Activated T-cell treated with anti-CD3 and anti-CD28 coated beads for 48 hours (primary cell): ENCODE measurements at regions not wholly inside any gene's neighbourhood (a gene's known extent, or its start where the extent isn't known, plus 50 kb on each side); places are given as distances from the start of the nearest gene placed in this dataset.

ENCODE experiments used
- DNase-seq: peaks from one replicate; pipeline ENCODE4 v3.0.0-alpha.2; 2020; ENCODE audit warnings: low read depth

DNA sequence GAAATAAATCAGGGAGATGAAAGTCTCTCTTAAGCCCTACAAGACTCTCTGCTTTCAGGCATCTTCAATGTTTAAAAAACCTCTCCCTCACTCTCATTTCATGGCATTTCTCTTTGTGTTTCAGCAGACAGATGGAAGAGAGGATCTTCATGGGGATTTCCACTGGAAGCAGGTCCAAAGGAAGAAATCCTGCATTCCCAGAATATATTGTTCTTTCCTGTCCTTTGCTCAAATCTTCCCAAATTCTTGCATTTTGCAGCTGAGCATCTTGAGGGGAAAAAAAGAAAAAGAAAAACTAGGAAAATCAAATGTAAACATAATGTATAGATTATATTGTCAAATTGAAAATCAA, 382.2 kb downstream of the ENC1 start:
- DNase-seq: no peak

DNA sequence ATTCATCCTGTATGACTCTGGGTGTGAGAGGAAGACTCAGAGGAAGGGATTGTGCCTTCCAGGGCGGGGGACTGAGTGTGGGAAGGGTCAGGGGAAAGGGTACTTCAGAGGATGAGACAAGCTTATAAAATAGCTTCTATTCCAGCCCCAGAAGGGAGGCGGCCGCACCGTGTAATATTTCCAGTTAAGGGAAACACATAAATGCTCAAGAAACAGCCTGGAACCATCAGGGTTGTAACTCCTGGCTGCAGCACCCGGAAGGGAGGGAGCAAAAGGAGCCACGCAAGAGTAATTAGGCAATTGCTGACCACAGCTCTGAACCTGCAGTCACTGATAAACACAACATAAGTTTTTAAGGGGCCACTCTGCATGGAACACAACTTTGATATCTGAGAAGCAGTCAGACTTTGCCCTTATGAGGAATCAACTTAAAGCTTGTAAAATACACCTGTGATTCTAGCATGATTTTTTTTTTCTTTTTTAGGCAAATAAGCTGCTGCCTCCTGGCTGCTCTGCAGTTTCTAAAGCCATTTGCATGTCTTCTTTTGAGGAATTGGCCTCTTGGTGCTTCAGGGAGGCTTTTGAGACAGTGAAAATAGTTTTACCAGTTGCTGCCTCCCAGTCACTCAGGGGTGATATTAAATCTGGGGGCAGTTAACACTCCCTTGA, 382.7 kb downstream of the ENC1 start:
- DNase-seq: no peak

DNA sequence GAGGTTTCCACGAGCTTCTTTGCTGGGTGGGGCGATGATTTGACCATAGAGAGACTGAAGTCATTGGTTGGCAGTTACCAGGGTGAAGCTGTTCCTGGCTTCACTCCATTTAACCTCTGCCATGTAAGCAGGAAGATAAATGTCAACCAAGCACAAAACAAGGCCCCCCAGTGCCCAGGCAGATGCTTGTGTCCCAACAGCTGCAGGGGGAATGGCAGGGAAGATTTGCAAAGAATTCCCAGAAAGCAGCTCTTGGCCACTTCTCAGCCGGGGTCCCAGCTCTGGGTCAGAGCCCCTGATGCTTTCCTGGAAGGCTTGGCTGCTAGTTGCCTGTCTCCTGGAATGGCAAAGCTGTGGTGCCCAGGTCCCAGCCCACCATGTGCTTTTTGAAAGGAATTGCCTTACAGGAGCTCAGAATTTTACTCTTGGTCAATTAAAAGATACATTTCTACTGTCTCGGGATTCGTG, 383.4 kb downstream of the ENC1 start:
- no peak for DNase-seq

DNA sequence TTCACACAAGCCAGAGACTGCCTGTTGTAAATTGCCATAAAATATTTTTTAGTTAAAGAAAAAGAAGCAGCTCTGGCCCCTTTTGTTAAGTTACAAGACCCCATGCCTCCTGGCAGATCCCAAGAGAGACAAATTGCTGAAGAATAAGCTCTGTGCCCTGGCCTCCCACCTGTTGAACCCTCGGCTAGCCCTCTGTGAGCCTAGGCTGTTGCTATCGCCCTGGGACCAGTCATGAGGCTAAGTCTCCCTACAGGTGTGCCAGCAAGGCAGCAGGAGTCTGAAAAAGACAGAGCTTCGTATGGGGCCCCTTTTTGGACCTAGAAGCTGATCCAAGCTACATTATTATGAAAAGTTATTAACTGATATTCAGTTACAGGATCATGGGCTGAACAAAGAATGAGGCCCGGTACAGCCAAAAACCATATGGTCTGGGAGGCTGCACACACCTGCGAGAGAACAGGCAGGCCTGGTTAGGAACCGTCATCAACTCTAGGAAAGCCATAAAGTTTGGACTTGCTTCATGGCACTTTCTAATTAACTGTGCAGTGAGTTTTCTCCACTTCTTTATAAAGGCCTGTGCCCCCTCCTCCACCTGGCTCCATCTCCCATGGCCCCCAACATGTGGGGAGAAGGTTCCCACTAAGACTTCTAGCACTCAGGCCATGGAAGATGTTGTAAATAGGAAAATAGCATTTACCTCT, 384.7 kb downstream of the ENC1 start:
- no peak for DNase-seq

DNA sequence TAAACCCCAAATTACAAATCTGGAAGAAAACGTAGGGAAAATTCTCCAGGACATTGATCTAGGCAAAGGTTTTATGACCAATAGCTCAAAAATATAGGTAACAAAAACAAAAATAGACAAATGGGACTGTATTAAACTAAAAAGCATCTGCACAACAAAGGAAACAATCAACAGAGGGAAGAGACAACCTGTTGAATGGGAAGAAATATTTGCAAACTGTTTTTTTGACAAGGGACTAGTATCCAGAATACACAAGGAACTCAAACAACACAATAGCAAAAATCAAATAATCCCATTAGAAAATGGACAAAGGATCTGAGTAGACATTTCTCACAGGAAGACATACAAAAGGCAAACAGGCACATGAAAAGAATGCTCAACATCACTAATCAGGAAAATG, 386.3 kb downstream of the ENC1 start:
- DNase-seq: no peak

DNA sequence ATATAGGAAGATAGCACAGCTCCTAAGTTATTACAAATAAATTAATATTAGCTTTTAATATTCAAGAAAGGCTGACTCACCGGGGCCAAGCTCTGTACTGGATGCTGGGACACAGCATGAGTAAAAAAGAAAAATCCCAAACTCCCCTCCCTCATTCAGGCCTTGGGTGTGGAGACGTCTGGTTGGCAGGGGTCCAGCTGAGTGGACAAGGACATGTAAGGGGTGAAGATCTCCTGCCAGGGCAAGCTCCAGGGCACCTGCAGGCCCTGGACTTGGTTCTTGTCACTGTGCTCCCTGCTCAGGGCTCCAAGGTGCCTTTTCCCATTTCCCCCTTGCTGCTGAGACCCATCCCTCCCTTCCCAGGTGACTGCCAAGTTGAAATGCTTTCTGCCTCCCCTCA, 388.5 kb downstream of the ENC1 start:
- DNase-seq: no peak

DNA sequence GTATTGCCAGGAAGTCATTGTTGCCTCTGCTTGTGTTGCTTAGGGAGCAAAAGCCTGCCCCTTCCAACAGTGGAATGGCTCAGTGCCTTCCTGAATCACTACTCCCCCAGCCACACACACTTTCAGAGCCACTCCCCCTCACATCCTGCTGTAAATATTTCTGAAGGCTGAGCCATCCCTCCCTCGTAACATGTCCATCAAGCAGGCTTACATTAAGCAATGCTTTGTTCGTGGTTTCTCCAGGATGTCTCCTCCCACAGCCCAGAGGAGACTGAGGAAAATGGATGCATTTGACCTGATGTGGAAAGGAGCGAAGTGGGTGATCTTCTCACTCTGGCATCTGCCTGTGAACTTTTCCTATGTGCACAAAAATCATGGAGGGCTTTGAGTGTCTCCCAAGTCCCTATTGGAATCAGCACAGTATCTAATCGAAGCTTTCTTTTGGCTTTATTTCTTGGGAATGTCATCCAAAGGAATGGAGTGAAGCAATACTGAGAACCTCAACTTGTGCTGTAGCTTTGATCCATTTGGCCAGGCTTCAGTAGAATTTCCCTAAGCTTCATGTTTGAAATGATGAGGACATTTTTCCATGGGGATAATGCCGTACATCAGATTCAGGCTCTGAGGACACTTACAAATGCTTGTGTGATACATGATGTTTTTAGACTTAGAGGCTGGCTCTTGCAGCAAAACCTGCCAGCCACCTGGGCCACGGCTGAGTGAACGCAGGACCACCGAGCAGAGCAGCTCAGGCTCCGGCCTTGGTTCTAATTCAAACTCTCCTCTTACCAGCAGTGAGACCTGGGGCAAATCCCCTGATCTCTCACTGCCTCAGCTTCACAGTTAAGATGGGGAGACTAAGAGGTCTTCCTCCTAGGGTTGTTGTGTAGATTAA, 389.1 kb downstream of the ENC1 start:
- no peak for DNase-seq

DNA sequence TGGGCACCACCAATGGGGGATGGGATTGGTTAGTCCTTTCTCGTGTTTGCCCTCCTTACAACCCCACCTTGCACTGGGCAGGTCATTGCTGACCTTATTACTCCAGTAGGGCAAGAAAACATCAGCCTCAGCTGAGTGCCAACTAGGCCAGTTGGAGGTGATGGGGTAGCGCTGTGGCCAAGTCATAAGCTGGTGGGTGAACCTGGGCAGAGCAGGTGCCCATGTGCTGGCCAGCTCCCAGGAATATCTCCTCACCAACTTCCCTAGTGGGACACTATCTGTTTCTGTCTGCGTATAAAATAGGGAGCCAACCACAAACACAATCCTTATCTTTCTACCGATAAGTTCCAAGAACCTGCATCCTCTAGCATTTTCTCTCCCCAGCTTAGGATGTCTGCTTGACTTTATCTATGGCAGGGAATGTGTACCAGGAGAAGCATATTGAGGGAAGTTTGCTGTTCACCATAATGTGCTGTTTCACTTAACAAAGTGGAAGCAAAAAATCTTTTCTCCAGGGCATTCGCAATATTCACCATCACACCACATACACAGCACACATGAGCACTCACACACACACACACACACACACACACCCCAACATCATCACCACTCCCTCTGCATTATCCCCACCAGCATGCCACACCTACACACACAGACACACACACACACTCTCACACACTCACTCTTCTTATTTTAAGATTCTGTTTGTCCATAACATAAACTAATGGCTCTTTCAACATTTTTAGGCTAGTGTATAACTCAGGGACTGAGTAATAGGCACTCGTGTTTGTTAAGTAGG, 390.0 kb downstream of the ENC1 start:
- DNase-seq: no peak

DNA sequence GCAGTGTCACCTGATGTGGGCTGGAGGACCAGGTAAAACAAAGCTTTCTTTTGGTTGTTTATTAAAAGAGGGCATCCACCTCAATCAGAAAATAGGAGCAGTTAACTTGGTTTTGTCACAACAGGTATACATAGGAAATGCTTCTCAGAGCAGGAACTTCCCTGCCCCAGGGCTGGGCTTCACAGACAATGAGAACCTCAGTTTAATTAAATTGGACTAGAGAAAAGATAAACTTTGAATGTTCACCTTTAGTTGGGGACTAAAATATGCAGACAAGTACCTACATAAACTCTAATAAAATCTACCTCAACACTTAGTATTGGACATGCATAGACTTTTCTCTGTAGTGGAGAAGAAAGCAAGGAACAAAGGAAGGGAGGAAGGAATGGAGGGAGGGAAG, 392.0 kb downstream of the ENC1 start:
- no peak for DNase-seq

DNA sequence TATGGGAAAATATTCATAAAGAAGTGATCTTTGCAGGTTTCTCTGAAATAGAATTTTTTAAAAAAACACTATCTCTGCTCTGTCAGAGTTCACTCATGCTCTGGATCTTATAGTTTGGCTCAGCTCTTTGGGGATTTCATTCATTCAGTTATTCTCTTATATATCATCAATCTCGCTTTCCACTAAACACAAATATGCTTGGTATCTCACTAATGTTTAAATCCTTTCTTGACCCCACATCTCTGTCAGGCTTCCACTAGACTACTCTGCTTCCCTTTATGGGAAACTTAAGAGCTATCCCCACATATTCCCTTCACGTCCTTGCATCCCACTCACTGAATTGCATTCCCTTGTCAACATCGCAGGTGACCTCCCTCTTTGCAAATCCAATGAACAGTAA, 396.1 kb downstream of the ENC1 start:
- DNase-seq: no peak

DNA sequence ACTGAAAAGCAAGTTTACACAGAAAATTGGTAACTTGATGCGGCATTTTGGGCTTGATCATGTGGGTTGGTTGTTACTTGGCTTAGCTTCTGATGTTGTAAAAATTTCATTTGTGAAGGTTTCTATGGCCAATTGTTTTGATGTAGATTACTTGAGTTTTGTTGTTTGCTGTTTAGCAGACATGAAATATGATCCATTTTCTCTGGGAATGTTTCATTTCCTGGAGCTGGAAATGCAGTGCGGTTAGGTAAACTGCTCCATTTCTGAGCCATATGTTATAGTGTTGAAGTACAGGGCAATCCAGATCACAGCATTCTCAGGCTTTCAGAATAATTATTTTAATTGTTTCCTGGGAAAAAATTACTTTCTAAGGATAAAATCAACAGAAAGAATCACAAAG, 396.9 kb downstream of the ENC1 start:
- DNase-seq: no peak

DNA sequence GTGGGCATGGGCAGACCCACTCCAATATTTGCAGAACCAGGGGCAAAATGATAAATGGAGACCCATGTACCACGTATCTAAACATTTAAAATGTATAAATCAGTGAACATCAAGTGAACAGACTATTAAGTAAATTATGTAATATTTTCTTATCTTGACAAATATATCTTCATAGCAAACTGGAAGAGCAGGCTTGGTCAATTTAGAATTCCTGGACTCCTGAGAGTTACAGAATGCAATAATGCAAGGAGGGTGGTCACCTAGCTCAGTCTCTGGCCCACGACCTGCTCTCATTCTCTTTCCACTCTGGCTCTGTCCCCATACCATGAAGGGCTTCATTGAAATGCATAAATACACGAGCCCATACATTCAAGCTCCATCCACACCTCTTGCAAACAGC, 398.0 kb downstream of the ENC1 start:
- DNase-seq: no peak

DNA sequence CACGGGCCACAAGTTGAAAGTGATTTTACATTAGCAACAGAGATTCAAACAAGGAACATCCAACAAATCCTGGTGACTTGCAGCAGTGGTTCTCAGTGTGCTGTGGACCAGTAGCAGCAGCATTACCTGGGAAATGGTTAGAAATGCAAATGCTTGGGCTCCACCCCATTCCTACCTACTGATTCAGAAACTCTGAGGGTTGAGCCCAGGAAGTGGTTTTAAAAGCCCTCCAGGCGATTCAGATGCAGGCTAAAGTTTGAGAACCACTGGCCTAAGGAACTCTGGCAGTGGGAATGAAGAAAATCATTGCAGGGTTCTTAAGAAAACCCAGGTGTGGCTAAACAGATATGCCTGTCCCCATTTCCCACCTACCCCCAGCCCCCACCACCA, 398.8 kb downstream of the ENC1 start:
- no peak for DNase-seq

DNA sequence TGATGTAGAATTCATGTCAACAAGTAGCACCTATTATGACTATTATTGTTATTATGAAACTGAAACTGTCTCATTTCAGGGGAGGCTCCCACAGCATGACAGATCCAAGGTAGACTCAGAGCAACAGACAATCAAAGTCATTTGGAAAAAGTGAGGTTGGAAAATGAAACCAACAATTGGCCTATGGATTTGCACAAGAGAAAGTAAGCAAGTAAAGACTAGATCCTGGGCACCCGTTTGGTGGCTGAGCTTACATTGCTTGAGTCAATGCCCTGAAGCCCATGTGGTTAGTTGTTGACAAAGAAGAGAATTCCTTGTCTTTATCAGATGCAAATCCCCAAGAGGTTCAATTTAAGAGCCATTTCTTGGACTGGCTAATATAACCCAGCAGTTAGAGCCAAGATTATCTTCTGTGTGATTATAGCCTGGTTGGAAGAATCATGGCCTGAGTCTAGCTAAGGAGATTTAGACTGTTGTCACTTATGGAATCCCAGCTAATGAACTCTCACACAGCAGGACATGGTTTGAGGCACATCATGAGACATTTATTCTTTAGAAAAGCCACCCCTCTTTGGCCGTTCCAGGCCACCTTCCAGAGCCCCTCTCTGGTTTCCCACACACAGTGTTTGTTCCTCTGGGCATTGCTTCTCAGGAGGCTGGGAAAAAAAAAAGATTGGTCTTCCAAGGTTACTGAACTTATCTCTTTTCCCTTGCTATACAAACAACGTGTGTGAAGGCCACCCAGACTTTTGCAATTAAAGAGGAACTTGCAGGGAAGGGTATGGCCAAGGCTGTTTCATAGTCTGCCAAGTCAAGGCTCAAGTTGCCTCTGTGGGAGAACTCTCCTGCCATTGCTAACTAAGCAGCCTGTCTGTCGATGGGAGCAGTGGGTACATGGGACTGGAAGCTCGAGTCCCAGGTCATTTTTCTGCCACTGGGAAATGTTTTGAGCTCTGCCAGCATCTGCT, 399.5 kb downstream of the ENC1 start:
- DNase-seq: no peak

DNA sequence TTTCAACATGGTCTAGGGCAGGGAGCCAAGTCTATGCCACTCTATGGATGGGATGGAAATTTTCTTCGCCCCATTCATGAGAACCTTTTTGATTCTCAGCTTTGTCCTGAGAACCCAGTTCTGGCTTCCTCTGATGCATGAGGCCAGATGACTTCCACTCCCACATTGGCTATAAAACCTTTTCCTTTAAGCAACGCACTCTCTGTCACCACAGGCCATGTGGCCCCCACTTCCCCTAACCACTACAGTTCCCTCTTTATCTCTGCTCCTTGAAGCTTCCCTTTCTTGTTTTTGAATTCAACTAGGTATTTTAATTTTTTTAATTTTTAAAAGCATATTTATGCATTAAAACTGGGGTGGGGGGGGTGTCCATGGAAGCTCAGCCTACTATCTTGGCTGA, 401.3 kb downstream of the ENC1 start:
- DNase-seq: no peak

DNA sequence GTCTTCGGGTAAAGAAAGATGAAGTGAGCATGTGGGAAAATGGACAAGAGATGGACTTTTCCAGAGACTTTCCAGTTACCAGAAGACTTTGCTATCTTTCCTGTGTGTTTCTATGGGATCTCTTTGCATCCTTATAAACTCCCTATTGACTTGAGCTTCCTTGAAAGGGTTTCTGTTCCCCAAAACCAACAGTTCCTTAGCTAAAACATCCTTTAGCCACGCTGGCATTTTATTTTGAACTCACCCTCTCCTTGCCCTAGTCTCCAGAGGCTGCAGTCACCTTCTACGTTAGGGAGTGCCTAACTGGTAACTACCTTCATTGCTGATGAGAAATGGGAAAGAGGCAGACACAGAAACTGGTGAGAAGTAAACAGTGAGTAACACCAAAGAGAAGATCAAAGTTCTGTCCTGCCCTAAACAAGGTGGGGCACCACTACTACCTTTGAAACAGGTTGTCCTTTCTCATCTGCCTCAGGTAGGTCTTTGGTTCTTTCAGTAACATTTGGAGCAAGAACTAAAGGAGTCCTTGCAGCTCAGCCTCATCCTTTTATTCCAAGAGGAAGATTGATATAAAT, 402.9 kb downstream of the ENC1 start:
- DNase-seq: no peak

DNA sequence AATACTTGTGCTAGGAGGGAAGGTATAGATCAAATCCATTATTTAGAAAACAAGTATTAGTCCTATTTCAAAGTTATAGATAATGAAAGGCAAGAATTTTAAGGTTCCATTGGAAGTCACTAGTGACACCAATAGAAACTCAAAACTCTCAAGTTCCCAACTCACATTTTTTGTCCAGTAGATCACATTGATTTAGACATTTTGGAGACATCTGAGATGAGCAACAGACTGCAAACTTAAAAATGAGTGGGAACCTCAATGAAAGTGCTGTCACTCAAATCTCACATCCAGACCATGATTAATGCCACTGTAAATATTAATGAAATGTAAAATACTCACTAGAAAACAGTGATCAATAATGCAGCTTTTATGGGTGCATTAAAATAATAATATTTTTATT, 405.0 kb downstream of the ENC1 start:
- DNase-seq: no peak

DNA sequence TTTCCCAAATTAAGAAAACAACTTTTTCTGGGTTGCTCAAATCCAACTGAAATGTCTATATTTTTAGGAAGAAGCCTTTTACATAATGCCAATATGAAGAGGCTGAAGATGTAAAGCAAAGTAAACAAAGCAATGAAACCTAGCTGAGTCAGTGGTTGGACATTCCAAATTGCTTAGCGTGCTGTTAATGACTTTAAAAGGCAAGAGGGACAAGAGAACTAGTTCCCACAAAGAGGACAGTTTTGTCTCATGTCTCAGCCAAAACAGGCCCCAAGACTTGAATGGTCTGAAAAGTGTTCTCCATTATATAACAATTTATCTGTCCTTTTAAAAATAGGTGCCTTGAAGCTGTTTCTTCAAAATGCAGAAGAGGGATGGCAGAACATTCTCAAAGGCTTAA, 407.0 kb downstream of the ENC1 start:
- DNase-seq: no peak

DNA sequence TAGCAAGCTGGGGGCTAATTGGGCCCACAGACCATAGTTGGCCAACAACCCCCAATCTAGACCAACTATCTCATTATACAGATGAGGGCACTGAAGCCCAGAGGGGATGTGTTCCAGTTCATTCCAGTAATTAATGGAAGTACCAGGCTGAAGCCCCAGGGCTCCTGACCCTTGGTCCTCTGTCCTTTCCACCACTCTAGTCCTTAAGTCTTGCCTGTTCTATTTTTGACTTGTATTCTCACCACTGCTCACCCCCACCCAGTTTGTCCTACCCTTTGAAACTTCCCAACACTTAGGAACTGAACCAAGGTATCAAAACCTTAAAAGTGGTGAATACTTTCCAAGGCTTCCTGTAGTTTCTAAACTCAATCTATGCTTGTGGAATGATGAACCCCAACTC, 407.4 kb downstream of the ENC1 start:
- DNase-seq: no peak

DNA sequence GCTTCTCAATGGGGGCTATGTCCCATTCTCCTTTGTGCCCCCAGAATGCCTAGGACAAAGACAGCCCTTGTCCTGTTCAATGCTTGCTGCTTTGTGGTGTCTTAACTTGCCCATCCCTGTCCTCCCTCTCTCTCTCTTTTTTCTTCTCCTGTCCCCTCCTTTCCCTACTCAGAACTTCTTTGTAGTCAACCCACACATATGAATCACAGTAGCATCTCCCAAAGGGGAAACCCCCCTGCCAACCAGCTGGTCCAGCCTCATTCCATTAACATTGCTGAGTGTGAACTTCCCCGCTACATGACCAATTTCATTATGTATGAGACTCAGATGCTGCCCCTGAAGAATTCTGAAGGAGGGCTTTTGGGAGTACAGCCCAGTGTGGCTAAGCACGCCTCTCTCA, 408.3 kb downstream of the ENC1 start:
- DNase-seq: no peak

DNA sequence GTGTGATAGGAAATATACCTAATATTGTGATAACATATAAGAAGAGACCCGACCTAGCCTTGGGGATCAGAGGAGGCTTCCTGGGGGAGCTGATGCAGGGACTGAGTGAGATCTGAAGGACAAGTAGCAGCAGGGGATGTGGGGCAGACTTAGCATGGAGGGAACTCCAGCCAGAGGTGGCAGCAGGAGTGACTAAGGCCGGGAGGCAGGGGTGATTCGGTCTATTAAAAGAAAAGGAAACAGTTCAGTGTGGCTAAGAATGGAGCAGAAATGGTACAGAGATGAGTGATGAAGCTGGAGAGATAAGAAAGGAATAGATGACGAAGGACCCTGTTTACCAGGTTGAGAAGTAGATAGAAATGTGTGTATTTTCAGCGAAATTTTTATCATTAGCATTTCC, 408.8 kb downstream of the ENC1 start:
- DNase-seq: no peak
